HUES64 (cell line): ENCODE measurements at regions not wholly inside any gene's neighbourhood (a gene's known extent, or its start where the extent isn't known, plus 50 kb on each side); places are given as distances from the start of the nearest gene placed in this dataset.

ENCODE experiments used
- H3K27ac ChIP-seq: 2 replicates; pipeline ENCODE4 v1.7.0; 2013; ENCODE audit warnings: low read depth, low read length, inconsistent platforms
- H3K27me3 ChIP-seq: 2 replicates; pipeline ENCODE4 v1.6.1; 2013; ENCODE audit warnings: mild to moderate bottlenecking, low read length; ENCODE audit not compliant: insufficient read depth
- H3K36me3 ChIP-seq: 2 replicates; pipeline ENCODE4 v1.6.1; 2013; ENCODE audit warnings: mild to moderate bottlenecking, low read length; ENCODE audit not compliant: insufficient read depth
- H3K4me1 ChIP-seq: 2 replicates; pipeline ENCODE4 v1.6.1; 2013; ENCODE audit warnings: mild to moderate bottlenecking, low read length, moderate library complexity; ENCODE audit not compliant: insufficient read depth
- H3K4me3 ChIP-seq: 2 replicates; pipeline ENCODE4 v1.5.1; 2013; ENCODE audit warnings: mild to moderate bottlenecking, low read length, moderate library complexity
- H3K9ac ChIP-seq: 2 replicates; pipeline ENCODE4 v1.6.1; 2013; ENCODE audit warnings: mild to moderate bottlenecking, low read depth, low read length
- H3K9me3 ChIP-seq: 2 replicates; pipeline ENCODE4 v1.6.1; 2013; ENCODE audit warnings: low read depth, low read length; ENCODE audit not compliant: insufficient read depth
- WGBS: fragments of 150-250, 120-280 bp; methylation state at CpG from one replicate; pipeline ENCODE4 v1.1.7; 2013; ENCODE audit warnings: missing lambda C conversion rate; 5-methylcytosine and 5-hydroxymethylcytosine counted together

DNA sequence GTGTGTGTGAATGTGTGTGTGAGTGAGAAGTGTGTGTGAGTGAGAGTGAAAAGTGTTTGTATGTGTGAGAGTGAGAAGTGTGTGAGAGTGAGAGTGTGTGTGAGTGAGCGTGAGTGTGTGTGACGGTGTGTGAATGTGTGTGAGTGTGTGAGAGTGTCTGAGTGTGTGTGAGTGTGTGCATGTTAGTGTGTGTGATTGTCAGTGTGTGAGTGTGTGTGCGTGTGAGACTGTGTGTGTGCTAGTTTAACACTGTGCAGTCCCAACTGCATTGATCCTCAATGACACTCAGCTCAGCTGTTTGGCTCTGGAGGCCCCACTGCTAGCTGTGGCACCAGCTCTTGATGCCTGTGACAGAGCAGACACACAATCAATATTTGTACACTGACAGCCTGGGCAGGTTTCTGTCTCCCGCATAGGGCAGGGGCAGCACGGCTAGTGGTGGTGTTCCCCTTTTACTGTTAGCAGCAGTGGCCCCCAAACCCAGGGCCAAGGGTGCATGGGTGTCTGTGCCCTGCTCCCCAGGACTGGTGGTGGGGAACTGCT is 135.0 kb downstream of the INHBB start:
- no peaks in the 10 kb centered on the region for H3K36me3 ChIP-seq
- peaks cover 66% of the 10 kb centered on the region for H3K27me3 ChIP-seq
- no peak overlapping the region for H3K9ac ChIP-seq
- no peak overlapping the region for H3K4me3 ChIP-seq
- WGBS = 90% methylated on average over 5 of the region's 5 CpGs
- H3K27ac ChIP-seq = no peak overlapping the region
- H3K9me3 ChIP-seq = no peaks in the 10 kb centered on the region
- no peaks in the 10 kb centered on the region for H3K4me1 ChIP-seq

DNA sequence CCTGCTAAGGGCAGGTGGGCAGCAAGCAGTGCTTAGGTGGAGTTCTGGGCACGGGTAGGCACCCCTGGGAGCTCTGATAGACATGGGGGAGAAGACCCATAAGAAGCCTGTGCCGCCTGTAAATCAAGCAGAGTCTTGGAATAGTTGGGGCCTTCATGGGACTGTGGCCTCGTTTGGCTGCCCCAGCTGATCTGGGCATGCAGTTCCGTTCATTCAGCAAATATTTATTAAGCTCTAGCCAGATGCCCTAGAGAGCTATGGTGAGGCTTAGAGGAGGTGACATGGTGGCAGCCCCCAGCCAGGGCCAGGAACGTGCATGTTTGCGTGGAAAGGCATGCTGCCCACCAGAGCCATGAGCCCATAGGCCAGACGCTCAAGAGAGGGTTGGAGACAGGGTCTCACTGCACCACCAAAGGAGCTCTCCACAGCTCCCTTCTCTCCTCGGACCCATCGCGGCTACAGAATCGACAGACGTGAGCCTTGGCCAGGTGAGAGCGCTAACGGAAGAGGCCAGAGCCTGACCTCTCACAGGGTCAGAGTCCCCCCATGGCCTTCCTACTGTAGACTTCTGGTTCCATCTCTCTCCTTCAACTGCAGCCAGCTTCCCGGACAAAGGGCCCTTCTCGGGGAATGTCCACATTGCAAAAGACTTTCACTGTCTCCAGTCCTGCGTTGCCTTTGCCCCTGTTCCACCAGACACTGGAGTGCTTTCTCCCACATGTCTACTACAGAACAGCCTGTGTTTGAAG is 135.7 kb downstream of the INHBB start:
- WGBS = 92% methylated on average over 17 of the region's 17 CpGs

GRCh38 chr2:120482334-120482733 is 136.4 kb downstream of the INHBB start:
- H3K27me3 ChIP-seq = peaks cover 60% of the 10 kb centered on the region
- H3K36me3 ChIP-seq = no peaks in the 10 kb centered on the region
- WGBS = 92% methylated on average over 9 of the region's 9 CpGs
- H3K27ac ChIP-seq = no peak overlapping the region
- H3K4me1 ChIP-seq = no peaks in the 10 kb centered on the region
- no peaks in the 10 kb centered on the region for H3K9me3 ChIP-seq
- H3K4me3 ChIP-seq = no peak overlapping the region
- no peak overlapping the region for H3K9ac ChIP-seq

More for the DNA sequence above, 135.7 kb downstream of the INHBB start:
- H3K9me3 ChIP-seq = no peaks in the 10 kb centered on the region
- H3K4me1 ChIP-seq = no peaks in the 10 kb centered on the region
- no peak overlapping the region for H3K9ac ChIP-seq
- no peak overlapping the region for H3K27ac ChIP-seq
- H3K27me3 ChIP-seq = peaks cover 66% of the 10 kb centered on the region
- H3K4me3 ChIP-seq = no peak overlapping the region
- H3K36me3 ChIP-seq = no peaks in the 10 kb centered on the region

DNA sequence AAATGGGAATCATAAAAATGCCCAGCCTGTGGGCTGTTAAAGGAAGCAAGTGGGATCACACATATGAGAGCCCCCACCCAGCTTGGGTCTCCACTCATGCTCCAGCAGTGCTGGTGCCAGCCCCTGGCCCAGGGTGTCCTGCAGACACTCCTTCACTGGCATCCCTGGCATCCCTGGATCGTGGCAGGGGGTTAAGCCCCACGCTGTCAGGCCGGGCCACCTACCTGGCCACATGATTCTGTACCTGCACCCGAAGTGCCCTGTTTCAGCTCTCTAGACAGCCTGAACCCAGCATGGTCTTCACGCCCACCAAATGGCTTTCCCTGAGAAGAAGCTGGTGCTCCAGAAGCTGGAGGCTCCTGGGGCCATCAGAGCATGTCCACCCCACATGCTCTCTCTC is 137.4 kb downstream of the INHBB start:
- H3K9ac ChIP-seq = no peak overlapping the region
- WGBS = 92% methylated on average over 5 of the region's 5 CpGs

GRCh38 chr2:120485096-120485495 is 139.2 kb downstream of the INHBB start:
- Histone ChIP-seq H3K9ac (no peak overlapping the region), H3K27ac (no peak overlapping the region), H3K36me3 (no peaks in the 10 kb centered on the region), H3K27me3 (peaks cover 60% of the 10 kb centered on the region), H3K4me3 (no peak overlapping the region), H3K9me3 (no peaks in the 10 kb centered on the region), H3K4me1 (no peaks in the 10 kb centered on the region)
- 87% methylated on average over 7 of the region's 7 CpGs for WGBS

More for the DNA sequence above, 137.4 kb downstream of the INHBB start:
- Histone ChIP-seq H3K4me3 (no peak overlapping the region), H3K36me3 (no peaks in the 10 kb centered on the region), H3K4me1 (no peaks in the 10 kb centered on the region), H3K27me3 (peaks cover 52% of the 10 kb centered on the region), H3K9me3 (no peaks in the 10 kb centered on the region), H3K27ac (no peak overlapping the region)

DNA sequence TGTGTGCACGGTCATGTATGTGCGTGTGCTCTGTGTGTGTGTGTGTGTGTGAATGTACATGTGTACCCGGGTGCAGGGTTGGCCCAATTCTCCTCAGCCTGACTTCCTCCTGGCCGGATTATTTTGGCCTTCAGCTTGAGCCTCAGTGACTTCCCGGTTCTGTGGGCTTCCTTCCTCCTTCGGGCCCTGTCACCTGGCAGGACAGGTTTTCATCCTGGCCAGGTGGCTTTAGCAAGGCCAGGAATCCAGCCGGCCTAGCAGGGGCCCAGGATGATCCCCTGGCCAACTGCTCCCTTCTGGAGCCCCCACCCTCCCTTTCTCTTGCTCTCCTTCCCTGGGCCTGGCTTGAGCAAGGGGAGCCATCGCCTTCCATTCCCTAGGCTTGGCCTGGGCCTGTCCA is 140.5 kb downstream of the INHBB start:
- WGBS = 68% methylated on average over 8 of the region's 8 CpGs
- Histone ChIP-seq H3K27me3 (peaks cover 57% of the 10 kb centered on the region), H3K36me3 (no peaks in the 10 kb centered on the region), H3K9me3 (no peaks in the 10 kb centered on the region), H3K4me3 (no peak overlapping the region), H3K9ac (no peak overlapping the region), H3K27ac (no peak overlapping the region), H3K4me1 (no peaks in the 10 kb centered on the region)

DNA sequence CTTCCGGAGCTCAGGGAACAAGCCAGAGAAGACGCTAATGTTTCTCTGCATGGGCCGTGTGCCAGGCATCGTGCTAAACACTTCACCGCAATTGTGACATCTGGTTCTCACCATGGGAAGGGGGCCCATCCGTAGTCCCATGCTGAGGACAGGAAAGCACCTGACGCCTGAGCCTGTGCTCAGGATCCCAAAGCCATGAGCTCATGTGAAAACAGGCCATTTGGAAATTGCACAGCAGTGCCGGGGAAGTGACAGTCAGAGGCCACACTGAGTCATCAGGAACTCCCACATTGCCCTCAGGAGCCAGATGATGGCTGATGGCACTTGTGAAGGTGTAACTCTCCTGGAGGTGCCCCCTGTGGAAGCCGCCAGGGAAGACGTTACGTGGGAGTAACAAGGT is 141.0 kb downstream of the INHBB start:
- Histone ChIP-seq H3K4me3 (no peak overlapping the region), H3K36me3 (no peaks in the 10 kb centered on the region), H3K27ac (no peak overlapping the region), H3K27me3 (peaks cover 55% of the 10 kb centered on the region), H3K9me3 (no peaks in the 10 kb centered on the region), H3K4me1 (no peaks in the 10 kb centered on the region), H3K9ac (no peak overlapping the region)
- WGBS = 79% methylated on average over 11 of the region's 11 CpGs

DNA sequence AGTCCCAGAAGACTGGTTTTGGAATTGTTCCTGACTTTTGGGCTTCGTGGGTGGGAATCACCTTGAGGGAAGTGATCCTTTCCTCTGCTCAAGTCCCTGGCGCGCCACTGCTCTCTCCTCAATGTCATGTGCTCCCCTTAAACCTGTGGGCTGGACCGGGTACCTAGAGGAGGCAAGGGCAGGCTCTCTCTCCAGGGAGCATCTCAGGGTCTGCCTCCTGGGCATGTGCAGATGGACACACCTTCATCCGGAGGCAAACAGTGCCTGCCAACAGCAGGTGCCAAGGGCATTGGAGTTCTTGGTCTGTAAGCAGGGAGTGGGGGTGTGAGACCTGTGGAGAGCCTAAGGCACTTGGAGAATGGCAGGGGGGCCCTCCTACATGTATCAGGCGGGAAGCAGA is 142.6 kb downstream of the INHBB start:
- Histone ChIP-seq H3K4me1 (no peaks in the 10 kb centered on the region), H3K27ac (no peak overlapping the region), H3K9ac (no peak overlapping the region), H3K27me3 (peaks cover 42% of the 10 kb centered on the region), H3K36me3 (no peaks in the 10 kb centered on the region), H3K9me3 (no peaks in the 10 kb centered on the region), H3K4me3 (no peak overlapping the region)
- 73% methylated on average over 6 of the region's 6 CpGs for WGBS

- Histone ChIP-seq H3K4me1 (no peaks in the 10 kb centered on the region), H3K36me3 (no peaks in the 10 kb centered on the region), H3K9me3 (no peaks in the 10 kb centered on the region), H3K27ac (no peak overlapping the region), H3K4me3 (no peak overlapping the region), H3K9ac (no peak overlapping the region), H3K27me3 (peaks cover 37% of the 10 kb centered on the region)
- WGBS = 61% methylated on average over 7 of the region's 7 CpGs
Measured at GRCh38 chr2:120489023-120489422, 143.1 kb downstream of the INHBB start.

- H3K9me3 ChIP-seq = no peaks in the 10 kb centered on the region
- no peak overlapping the region for H3K9ac ChIP-seq
- WGBS = 94% methylated on average over 11 of the region's 12 CpGs
- H3K36me3 ChIP-seq = no peaks in the 10 kb centered on the region
- H3K27me3 ChIP-seq = peaks cover 34% of the 10 kb centered on the region
- no peak overlapping the region for H3K4me3 ChIP-seq
- H3K27ac ChIP-seq = no peak overlapping the region
- no peaks in the 10 kb centered on the region for H3K4me1 ChIP-seq
Measured at GRCh38 chr2:120490091-120490798, 144.3 kb downstream of the INHBB start.

DNA sequence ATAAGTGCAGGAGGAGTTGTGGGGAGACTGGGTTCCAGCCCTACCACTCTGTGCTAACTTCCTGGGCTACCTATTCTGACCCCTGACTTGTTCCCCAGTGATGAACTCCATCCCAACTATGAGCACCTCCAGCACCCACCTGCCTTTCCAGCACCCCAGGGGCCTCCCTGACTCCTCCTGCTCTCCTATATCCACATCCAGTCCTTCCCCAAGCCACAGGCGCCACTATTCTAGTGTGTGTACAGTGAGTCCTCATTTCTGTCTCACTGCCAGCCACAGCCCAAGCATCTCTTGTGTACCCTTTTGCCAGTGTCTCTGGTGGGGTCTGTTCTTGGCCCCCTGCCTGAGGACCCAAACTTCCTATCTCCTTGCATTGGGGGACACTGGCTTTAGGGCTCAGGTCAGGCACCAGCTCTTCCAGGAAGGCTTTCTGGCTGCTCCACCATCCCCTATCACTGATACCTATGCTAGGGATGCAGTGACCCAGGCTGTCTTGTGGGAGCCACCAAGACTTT is 145.2 kb downstream of the INHBB start:
- Histone ChIP-seq H3K27me3 (peaks cover 28% of the 10 kb centered on the region), H3K4me3 (no peak overlapping the region), H3K4me1 (no peaks in the 10 kb centered on the region), H3K36me3 (no peaks in the 10 kb centered on the region), H3K9me3 (no peaks in the 10 kb centered on the region), H3K9ac (no peak overlapping the region), H3K27ac (no peak overlapping the region)
- 85% methylated on average over 1 of the region's 1 CpG for WGBS
